LNCaP clone FGC (cell line): ENCODE measurements at regions not wholly inside any gene's neighbourhood (a gene's known extent, or its start where the extent isn't known, plus 50 kb on each side); places are given as distances from the start of the nearest gene placed in this dataset.

Source experiments
- DNase-seq: peaks from one replicate; pipeline ENCODE4 v3.0.0-alpha.2; 2011; ENCODE audit warnings: low read depth
- H3K4me3 ChIP-seq: 2 replicates; pipeline ENCODE4 v1.5.1; 2011; ENCODE audit warnings: mild to moderate bottlenecking, low read depth, low read length, control low read depth
- TF ChIP-seq, protein P1 (sequence below): IDR thresholded peaks from 2 replicates; pipeline ENCODE4 v1.5.1; 2012; ENCODE audit warnings: mild to moderate bottlenecking; ENCODE audit not compliant: control insufficient read depth, insufficient read depth; ENCODE audit errors: extremely low read depth

DNA sequence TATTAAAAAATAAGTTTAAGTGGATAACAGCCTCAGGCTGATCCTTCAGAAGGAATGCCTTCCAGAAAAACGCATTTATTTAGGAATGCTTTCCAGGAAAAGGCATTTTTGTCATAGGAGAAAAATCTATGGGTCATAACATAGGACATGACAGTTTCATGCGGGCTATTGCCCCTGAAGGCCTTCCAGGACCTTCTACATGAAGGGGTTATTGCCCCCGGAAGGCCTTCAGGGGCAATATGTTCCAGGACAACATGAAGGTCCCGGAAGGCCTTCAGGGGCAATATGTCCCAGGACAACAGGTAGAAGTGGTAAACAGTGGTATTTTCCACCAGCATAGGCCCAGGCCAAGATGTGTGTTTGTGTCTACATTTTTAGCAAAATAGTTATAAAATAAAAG, 191.3 kb upstream of the RASA1 start:
- H3K4me3 ChIP-seq: no peak overlapping the region
- TF ChIP-seq, protein P1, sequence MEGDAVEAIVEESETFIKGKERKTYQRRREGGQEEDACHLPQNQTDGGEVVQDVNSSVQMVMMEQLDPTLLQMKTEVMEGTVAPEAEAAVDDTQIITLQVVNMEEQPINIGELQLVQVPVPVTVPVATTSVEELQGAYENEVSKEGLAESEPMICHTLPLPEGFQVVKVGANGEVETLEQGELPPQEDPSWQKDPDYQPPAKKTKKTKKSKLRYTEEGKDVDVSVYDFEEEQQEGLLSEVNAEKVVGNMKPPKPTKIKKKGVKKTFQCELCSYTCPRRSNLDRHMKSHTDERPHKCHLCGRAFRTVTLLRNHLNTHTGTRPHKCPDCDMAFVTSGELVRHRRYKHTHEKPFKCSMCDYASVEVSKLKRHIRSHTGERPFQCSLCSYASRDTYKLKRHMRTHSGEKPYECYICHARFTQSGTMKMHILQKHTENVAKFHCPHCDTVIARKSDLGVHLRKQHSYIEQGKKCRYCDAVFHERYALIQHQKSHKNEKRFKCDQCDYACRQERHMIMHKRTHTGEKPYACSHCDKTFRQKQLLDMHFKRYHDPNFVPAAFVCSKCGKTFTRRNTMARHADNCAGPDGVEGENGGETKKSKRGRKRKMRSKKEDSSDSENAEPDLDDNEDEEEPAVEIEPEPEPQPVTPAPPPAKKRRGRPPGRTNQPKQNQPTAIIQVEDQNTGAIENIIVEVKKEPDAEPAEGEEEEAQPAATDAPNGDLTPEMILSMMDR: no peak
- DNase-seq: no peak

DNA sequence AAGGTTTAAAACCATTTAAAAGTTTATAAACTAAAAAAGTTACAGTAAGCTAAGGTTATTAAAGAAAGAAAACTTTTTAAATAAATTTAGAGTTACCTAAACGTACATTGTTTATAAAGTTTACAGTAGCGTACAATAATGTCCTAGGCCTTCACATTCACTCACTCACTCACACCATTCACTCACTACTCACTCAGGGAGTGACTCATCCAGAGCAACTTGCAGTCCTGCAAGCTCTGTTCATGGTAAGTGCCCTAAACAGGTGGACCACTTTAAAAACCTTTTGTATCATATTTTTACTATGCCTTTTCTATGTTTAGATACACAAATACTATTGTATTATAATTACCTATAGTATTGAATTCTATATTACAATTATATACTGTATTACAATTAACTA, 190.8 kb upstream of the RASA1 start:
- DNase-seq: no peak
- TF ChIP-seq, protein P1: no peak
- H3K4me3 ChIP-seq: no peak overlapping the region

DNA sequence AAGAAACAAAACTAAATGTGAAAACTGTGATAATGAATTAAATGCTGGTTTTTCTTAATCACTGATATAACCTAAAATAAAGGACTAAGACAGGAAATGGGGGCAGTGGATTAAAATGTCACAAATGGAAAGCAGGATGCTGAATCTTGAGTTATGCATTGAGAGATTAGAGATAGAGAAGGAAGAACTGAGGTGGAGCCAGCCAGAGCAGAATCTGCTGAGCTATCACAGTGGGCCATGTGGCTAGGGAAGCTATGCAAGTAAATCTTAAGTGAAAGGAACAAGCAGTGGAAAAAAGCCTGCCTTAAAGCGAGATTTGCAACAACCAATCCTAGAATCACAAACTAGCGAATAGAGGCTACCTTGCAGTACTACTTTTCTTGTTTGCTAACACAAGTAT, 188.5 kb upstream of the RASA1 start:
- H3K4me3 ChIP-seq: no peak overlapping the region
- DNase-seq: no peak

DNA sequence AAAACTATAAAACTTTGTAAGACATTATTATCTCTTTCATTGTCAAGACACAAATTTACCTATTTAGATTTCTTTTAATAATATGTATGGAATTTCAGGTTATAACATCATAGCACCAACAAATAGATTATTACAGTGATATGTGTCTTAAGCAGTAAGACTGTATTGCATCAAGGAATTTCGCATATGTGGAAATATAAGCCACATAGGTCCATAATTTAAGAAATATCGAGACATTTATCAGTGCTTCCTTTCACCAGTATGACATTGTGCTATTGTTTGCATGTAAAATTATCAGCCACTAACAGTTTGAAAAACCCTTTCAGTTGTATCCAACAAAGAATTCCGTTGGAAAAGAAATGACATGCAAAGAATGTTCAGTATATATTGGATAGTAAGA, 186.7 kb upstream of the RASA1 start:
- no peak overlapping the region for H3K4me3 ChIP-seq
- no peak for DNase-seq
- TF ChIP-seq, protein P1: no peak

More for the DNA sequence above, 188.5 kb upstream of the RASA1 start:
- TF ChIP-seq, protein P1: no peak

DNA sequence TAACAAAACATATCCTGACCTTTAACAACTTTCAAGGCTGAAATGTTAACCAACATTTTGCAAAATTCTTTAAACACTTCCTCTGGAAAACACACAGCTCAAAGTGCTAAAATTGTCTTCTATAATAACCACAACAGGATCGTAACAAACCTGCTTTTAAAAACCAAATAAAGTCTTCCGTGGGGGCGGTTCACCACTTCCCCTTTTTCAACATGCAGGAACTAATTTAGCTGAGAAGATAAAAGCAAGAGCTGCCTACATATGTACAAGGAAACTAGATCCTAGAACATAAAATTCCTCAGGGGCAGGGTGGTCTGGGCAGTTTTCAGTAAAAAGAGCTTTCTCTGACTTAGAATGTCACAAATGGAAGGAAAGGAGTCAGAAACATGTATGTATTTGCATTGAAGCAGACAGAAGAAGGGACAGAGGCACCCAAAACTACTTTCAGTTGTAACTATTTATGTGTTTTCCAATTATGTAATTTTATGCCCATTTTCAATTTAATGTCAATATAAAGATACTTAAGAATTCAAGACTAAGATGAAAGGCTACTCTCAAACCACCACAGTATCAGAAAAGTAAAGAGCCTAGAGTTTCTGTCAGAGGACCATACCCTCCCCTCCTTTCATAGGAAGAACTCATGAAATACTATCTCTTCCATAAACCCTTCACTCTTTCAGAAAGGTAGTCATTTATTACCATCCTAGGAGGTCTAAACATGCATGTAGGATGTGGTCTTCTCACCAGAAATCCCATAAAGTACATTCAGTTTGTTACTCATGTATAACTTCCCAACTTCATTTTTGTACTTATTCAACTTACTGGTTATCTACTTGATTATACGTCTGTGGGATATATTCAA, 185.9 kb upstream of the RASA1 start:
- no peak overlapping the region for H3K4me3 ChIP-seq
- DNase-seq: no peak
- TF ChIP-seq, protein P1: no peak

DNA sequence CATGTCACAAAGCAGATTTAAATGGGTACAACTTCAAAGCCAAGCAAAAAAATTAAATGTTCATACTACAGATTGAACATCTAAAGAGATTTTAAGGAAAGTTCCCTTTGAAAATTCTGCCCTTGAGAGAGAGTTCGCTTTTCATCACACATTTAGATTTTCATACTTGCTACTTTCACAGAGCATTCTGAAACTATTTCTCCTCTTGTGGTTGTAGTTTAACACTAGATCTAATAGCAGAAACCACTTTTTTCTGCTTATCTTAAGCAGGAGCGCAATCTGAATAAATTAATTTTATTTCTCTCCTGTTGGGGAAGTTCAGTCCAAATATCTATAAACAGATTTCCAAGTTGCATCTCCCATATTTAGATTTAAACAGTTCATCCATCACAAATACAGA, 173.3 kb upstream of the RASA1 start:
- TF ChIP-seq, protein P1: no peak

DNA sequence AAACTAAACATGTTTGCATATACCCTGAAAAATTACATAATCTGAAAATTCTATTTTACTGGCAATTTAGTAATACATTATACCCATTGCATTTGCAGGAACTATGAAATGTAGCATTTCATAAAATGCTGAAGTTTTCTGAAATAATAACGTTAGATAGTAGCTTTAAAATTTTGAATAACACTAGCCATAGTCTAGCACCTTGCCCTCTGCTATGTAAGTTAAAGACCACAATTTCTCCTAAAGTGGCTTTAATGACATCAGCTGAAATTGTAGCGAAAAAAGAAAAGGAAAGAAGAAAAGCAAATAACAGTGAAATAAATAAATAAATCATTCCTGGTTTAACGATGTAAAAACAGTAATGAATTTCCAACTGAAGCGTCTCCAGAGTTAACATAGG, 172.8 kb upstream of the RASA1 start:
- no peak for DNase-seq
- TF ChIP-seq, protein P1: no peak
- no peak overlapping the region for H3K4me3 ChIP-seq

More for the DNA sequence above, 173.3 kb upstream of the RASA1 start:
- no peak overlapping the region for H3K4me3 ChIP-seq
- DNase-seq: no peak
